HG02870 (cell line): ENCODE measurements at regions not wholly inside any gene's neighbourhood (a gene's known extent, or its start where the extent isn't known, plus 50 kb on each side); places are given as distances from the start of the nearest gene placed in this dataset.

ENCODE experiments used
- ATAC-seq: cut with Tn5 transposase; IDR thresholded peaks from one replicate; pipeline ENCODE4 v1.9.1; 2021; ENCODE audit warnings: mild to moderate bottlenecking, moderate library complexity; ENCODE audit not compliant: unreplicated experiment

DNA sequence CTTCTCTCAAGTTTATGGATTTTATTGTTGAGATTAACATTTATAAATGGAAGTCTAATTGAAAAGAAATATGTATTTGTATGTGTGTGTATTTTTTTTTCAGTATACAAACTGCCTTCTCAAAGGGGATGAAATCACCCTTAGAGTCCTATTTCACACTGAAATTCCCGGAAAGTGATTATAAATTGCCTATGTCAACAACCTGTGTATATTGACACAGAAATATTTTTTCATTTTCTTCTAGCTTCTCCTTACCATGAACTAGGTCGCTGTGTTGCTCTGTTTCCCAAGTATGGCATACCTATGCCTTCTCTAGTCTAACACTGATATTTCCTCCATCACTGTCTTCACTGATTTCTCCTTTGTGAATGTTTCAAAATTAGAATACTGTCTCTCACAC lies 444.0 kb upstream of the AZI2 start:
- no peak for ATAC-seq

DNA sequence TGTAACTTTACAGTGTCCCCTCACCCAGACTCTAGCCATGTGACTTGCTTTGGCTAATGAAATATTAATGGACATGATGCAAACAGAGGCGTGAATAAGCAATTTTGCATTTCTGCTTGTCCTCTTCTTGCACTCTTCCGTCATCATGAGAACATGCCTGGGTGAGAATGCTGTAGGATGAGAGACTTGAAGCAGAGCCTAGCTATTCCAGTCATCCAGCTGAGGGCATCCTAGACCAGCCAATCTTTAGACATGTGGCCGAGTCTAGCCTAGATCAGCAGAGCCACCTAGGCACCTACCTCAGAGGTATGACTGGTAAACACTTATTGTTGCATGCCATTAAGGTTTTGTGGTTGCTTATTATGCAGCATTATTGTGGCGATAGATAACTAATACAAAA lies 450.5 kb upstream of the AZI2 start:
- ATAC-seq: no peak

GRCh38 chr3:28800203-28800602 lies 451.6 kb upstream of the AZI2 start:
- no peak for ATAC-seq

DNA sequence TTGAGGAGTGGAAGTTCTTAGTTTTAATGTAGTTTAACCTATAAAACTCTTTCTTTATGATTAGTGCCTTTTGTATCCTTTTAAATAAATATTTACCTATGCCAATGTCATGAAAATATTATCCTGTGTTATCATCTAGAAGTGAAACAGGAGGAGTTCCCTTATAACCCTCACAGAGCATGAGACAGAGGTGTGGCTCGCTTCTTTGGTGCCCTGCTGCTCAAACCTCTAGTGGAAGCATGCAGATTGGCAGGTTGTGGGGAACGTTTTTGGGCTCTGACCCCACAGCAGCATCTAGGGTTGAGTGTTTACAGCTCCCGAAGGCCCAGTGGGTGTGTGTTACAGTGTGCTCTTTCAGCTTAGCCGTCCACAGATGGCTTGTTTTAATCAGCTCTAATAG lies 459.4 kb upstream of the AZI2 start:
- no peak for ATAC-seq

DNA sequence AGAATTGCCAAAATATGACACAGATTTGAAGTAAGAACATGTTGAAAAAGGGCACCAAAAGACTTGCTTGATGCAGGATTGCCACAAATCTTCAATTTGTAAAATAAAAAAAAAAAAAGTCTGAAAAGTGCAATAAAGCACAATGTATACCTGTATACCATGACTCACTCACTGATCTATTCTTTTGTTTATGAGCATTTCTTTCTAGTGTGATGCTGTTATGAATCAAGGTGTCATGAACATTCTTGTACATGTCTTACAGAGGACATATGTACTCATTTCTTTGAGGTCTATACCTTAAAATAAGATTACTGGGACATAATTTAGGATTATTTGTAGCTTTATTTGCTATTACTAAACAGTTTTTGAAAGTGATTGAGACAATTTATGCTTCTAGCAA lies 464.9 kb upstream of the RBMS3 start:
- ATAC-seq: no peak

- no peak for ATAC-seq
Observed at GRCh38 chr3:28824316-28824715, 456.6 kb upstream of the RBMS3 start.

DNA sequence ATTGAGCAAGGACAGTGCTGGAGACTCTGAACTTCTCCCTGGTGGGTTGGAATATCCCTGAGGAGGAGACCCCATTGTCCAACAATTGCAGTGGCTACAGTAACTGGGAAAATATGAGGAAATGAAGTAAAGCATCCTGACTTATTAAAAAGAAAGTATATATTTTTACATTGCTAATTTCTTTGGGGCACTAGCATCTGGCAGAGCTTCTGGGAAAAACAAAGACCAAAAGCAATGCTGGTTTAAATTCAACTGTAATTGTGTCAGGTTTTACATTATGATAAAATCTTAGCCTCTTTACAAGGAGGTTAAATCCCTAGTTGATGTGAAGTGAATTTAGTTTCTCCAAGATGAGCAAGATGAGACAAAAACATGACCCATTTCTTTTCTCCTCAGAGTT lies 454.0 kb upstream of the RBMS3 start:
- no peak for ATAC-seq

GRCh38 chr3:28835249-28835648 lies 445.6 kb upstream of the RBMS3 start:
- ATAC-seq: no peak

- no peak for ATAC-seq
Observed at GRCh38 chr3:28835751-28836150, 445.1 kb upstream of the RBMS3 start.

DNA sequence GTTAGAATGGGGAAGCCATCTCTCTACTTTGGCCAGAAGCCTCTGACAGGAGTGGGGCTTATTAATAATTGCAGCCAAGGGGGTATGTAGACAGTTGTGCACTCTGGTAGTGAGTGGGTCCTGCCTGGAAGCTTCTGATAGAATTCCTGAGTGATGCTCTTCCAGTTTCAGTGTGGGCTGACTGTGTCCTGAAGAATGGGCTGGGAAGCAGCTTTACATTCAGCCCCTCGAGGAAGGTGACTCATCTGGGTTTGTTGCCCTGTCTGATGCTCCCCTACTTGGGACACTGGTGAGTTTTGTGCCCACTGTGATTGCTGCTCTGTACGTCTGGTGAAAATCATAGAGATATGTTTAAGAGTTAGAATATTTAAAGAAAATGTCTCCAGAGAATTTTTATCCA lies 444.7 kb upstream of the RBMS3 start:
- no peak for ATAC-seq

GRCh38 chr3:28840976-28841376 lies 439.9 kb upstream of the RBMS3 start:
- peak; percentile 90 for ATAC-seq

GRCh38 chr3:28841441-28841840 lies 439.4 kb upstream of the RBMS3 start:
- ATAC-seq: peak; percentile 17

- no peak for ATAC-seq
Observed at GRCh38 chr3:28844298-28845005, 436.4 kb upstream of the RBMS3 start.

GRCh38 chr3:28845006-28845324 lies 435.9 kb upstream of the RBMS3 start:
- no peak for ATAC-seq

DNA sequence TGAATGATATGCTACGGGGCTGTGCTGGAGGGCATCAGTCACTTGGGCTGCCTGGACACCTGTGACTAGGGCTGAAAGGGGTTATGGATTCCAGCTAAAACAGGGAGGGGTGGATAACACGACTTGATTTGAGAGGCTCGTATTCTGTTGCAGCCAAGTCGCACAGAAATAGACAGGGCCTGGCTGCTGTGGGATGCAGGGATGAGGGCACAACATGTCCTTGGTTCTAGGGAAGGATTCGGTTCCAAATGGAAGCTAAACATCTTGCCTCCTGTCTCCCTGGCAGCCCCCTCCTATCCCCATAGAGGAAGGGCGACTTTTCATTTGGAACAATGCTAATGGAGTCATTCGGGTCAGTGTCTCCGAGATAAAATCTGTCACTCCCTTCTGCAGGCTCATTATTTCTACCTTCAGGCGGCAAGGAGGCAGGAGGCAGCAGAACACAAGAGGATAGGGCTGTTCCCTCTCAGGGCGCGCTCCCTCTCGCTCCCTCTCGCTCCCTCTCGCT lies 433.8 kb upstream of the RBMS3 start:
- ATAC-seq: no peak

- ATAC-seq: no peak
Observed at GRCh38 chr3:28847736-28848135, 433.1 kb upstream of the RBMS3 start.

DNA sequence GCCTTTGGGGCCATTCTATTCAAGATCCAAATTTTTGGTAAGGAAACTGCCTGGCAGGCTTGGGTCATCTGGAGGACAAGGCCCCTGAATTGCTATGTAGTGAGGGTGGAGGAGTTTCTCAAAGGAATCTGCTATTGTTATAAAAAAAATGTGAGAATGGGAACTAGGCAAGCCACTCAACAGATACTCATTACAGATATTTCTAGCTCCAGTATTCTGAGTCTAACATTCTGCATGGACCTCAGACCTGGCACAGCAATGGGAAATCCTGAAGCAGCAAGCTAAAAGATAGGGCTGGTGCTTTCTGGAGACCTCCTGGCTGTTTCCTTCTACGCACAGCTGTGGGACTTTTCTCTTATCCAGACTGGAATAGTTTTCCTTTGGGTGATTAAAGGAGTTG lies 430.7 kb upstream of the RBMS3 start:
- no peak for ATAC-seq

GRCh38 chr3:28853830-28854229 lies 427.0 kb upstream of the RBMS3 start:
- ATAC-seq: no peak

DNA sequence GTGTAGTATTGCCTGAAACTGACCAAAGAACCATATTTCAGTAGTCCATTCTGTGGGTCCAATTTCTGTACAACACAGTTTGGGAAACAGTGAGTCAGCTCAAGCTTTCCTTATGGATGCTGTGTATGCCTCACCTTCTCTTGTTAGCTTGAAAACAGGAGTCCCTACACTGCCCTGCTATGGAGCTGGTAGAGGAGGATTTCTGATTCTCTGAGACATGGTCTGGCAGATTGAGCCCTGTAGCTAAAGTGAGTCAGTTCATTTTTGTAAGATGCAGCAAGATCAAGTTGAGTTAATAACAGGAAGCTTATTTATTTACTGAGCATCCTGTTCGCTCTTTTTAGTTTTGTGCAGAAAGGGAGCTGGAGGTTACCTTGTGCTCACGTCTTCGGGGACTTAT lies 424.1 kb upstream of the RBMS3 start:
- no peak for ATAC-seq

GRCh38 chr3:28859897-28860296 lies 421.0 kb upstream of the RBMS3 start:
- ATAC-seq: no peak

- no peak for ATAC-seq
Observed at GRCh38 chr3:28860307-28860706, 420.6 kb upstream of the RBMS3 start.

DNA sequence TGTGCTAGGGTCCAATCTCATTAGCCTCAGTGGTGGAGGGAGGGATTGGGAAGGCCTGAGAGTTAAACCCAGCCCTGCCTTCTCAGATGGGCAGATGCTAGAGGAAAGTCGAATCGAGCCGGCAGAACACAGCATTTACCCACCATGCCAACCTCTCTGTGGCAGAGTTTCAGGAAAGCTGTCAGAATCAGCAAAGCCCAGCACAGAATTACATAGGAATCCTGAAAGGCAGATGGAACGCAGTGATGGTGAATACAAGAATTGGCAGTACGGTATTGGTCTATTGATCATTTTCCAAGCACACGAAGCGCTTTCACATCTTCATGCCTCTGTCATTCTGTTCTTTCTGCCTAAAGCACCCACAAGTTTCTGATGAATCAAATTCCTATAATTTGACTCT lies 417.7 kb upstream of the RBMS3 start:
- no peak for ATAC-seq

GRCh38 chr3:28867836-28868235 lies 413.0 kb upstream of the RBMS3 start:
- no peak for ATAC-seq
